IMR-90 (cell line): ENCODE measurements at regions not wholly inside any gene's neighbourhood (a gene's known extent, or its start where the extent isn't known, plus 50 kb on each side); places are given as distances from the start of the nearest gene placed in this dataset.

ENCODE experiments used
- ATAC-seq: fragments of 200-7000 bp; cut with Tn5 transposase; 2 replicates; pipeline ENCODE4 v1.9.1; 2020; ENCODE audit warnings: low read depth, mild to moderate bottlenecking, moderate library complexity
- BruUV-seq: library from RNA; stranded (reverse); fragments of 400-500 nt; replicated peaks from 2 replicates; lab custom pipeline; 2021; lab: Mats Ljungman, UMichigan
- CTCF ChIA-PET: fragments of 300-600 bp; formaldehyde crosslinking; extraction: SDS; loops from one replicate; lab custom pipeline; 2021; ENCODE audit warnings: antibody characterized with exemption; lab: Yijun Ruan, JAX
- POLR2A ChIA-PET: fragments of 300-600 bp; sonication (Branson Sonifier 250); formaldehyde crosslinking; loops from one replicate; lab custom pipeline; 2022; ENCODE audit warnings: antibody characterized with exemption; ENCODE audit not compliant: unreplicated experiment; lab: Charles Lee
- DNase-seq: peaks from one replicate; pipeline ENCODE4 v3.0.0; 2013
- H2AFZ ChIP-seq: replicated peaks from 2 replicates; pipeline ENCODE3; 2013; ENCODE audit warnings: low read length, mild to moderate bottlenecking; ENCODE audit not compliant: poor library complexity
- H2AK5ac ChIP-seq: 2 replicates; pipeline ENCODE4 v1.6.1; 2013; ENCODE audit warnings: low read depth, low read length, inconsistent platforms
- H2AK9ac ChIP-seq: replicated peaks from 2 replicates; pipeline ENCODE3; 2013; ENCODE audit warnings: mild to moderate bottlenecking, low read depth, low read length, moderate library complexity; ENCODE audit not compliant: poor library complexity
- H2BK120ac ChIP-seq: 2 replicates; pipeline ENCODE4 v1.6.1; 2013; ENCODE audit warnings: low read depth, low read length, inconsistent platforms
- H2BK15ac ChIP-seq: 3 replicates; pipeline ENCODE4 v1.6.1; 2013; ENCODE audit warnings: low read depth, low read length, inconsistent platforms
- H2BK20ac ChIP-seq: 2 replicates; pipeline ENCODE4 v1.6.1; 2013; ENCODE audit warnings: low read depth, mild to moderate bottlenecking, inconsistent platforms, low read length, moderate library complexity
- H2BK5ac ChIP-seq: 2 replicates; pipeline ENCODE4 v1.6.1; 2013; ENCODE audit warnings: mild to moderate bottlenecking, low read depth, low read length, inconsistent platforms; ENCODE audit not compliant: poor library complexity, severe bottlenecking
- H3K14ac ChIP-seq: replicated peaks from 2 replicates; pipeline ENCODE4 v1.6.1; 2013; ENCODE audit warnings: low read depth, low read length, inconsistent platforms
- H3K18ac ChIP-seq: 2 replicates; pipeline ENCODE4 v1.6.1; 2013; ENCODE audit warnings: low read depth, low read length, control low read depth
- H3K23ac ChIP-seq: 2 replicates; pipeline ENCODE4 v1.6.1; 2013; ENCODE audit warnings: low read depth, low read length, inconsistent platforms
- H3K27ac ChIP-seq: 2 replicates; pipeline ENCODE4 v1.5.1; 2013; ENCODE audit warnings: mild to moderate bottlenecking, control low read depth, low read length; ENCODE audit not compliant: insufficient read depth
- H3K27me3 ChIP-seq: 2 replicates; pipeline ENCODE4 v1.6.1; 2013; ENCODE audit warnings: low read length; ENCODE audit not compliant: control insufficient read depth, insufficient read depth
- H3K36me3 ChIP-seq: 2 replicates; pipeline ENCODE4 v1.6.1; 2013; ENCODE audit warnings: low read length, mixed read lengths; ENCODE audit not compliant: control insufficient read depth, insufficient read depth
- H3K4ac ChIP-seq: 2 replicates; pipeline ENCODE4 v1.6.1; 2013; ENCODE audit warnings: low read depth, low read length, inconsistent platforms
- H3K4me1 ChIP-seq: 2 replicates; pipeline ENCODE4 v1.6.1; 2013; ENCODE audit warnings: low read length, mixed read lengths; ENCODE audit not compliant: control insufficient read depth, insufficient read depth
- H3K4me2 ChIP-seq: 2 replicates; pipeline ENCODE4 v1.6.1; 2013; ENCODE audit warnings: low read depth, mild to moderate bottlenecking, control low read depth, low read length, moderate library complexity
- H3K4me3 ChIP-seq: 2 replicates; pipeline ENCODE4 v1.5.1; 2013; ENCODE audit warnings: low read depth, mild to moderate bottlenecking, control low read depth, low read length, moderate library complexity; ENCODE audit not compliant: insufficient read depth
- H3K56ac ChIP-seq: 2 replicates; pipeline ENCODE4 v1.6.1; 2013; ENCODE audit warnings: low read length, inconsistent platforms; ENCODE audit not compliant: insufficient read depth; ENCODE audit errors: extremely low read depth
- H3K79me1 ChIP-seq, 2 experiments: 2 replicates each; pipeline ENCODE4 v1.6.1; 2013; ENCODE audit warnings: low read length in 2 of 2, inconsistent platforms in 1 of 2, low read depth in 1 of 2
- H3K9ac ChIP-seq: 2 replicates; pipeline ENCODE4 v1.6.1; 2013; ENCODE audit warnings: low read depth, low read length, control low read depth
- H3K9me1 ChIP-seq: 2 replicates; pipeline ENCODE4 v1.6.1; 2013; ENCODE audit warnings: low read length, inconsistent platforms; ENCODE audit not compliant: insufficient read depth
- H3K9me3 ChIP-seq: 2 replicates; pipeline ENCODE4 v1.6.1; 2013; ENCODE audit warnings: low read length; ENCODE audit not compliant: control insufficient read depth, insufficient read depth
- H4K20me1 ChIP-seq: 2 replicates; pipeline ENCODE4 v1.6.1; 2013; ENCODE audit warnings: low read length, inconsistent platforms; ENCODE audit not compliant: insufficient read depth
- H4K5ac ChIP-seq: 2 replicates; pipeline ENCODE4 v1.6.1; 2013; ENCODE audit warnings: mild to moderate bottlenecking, low read depth, low read length, control low read depth
- H4K8ac ChIP-seq, 2 experiments: 2 replicates each; pipeline ENCODE4 v1.6.1; 2013; ENCODE audit warnings: low read depth in 2 of 2, low read length in 2 of 2, control low read depth in 1 of 2, inconsistent platforms in 1 of 2
- H4K91ac ChIP-seq: 2 replicates; pipeline ENCODE4 v1.6.1; 2013; ENCODE audit warnings: low read depth, low read length, inconsistent platforms; ENCODE audit not compliant: insufficient read depth
- BHLHE40 ChIP-seq: fragments of 150-350 bp; IDR thresholded peaks from 2 replicates; pipeline ENCODE4 v1.6.1; 2016; ENCODE audit warnings: mild to moderate bottlenecking, low read depth, low read length
- CHD1 ChIP-seq: IDR thresholded peaks from 2 replicates; pipeline ENCODE4 v1.6.1; 2012; ENCODE audit warnings: low read depth, low read length, improper control_type of control experiment
- FOS ChIP-seq: fragments of 150-350 bp; IDR thresholded peaks from 2 replicates; pipeline ENCODE4 v1.6.1; 2016; ENCODE audit warnings: low read depth, low read length
- MAFK ChIP-seq: IDR thresholded peaks from 2 replicates; pipeline ENCODE4 v1.6.1; 2012; ENCODE audit warnings: low read depth, low read length, improper control_type of control experiment
- MAZ ChIP-seq: IDR thresholded peaks from 2 replicates; pipeline ENCODE4 v1.6.1; 2012; ENCODE audit warnings: low read depth, mild to moderate bottlenecking, low read length, improper control_type of control experiment, moderate library complexity, borderline replicate concordance
- NFE2L2 ChIP-seq: fragments of 150-350 bp; IDR thresholded peaks from 2 replicates; pipeline ENCODE4 v1.6.1; 2016; ENCODE audit warnings: low read depth, mild to moderate bottlenecking, low read length
- POLR2A ChIP-seq: IDR thresholded peaks from 2 replicates; pipeline ENCODE4 v1.6.1; 2012; ENCODE audit warnings: mild to moderate bottlenecking, low read depth, low read length
- RAD21 ChIP-seq: IDR thresholded peaks from 2 replicates; pipeline ENCODE4 v1.6.1; 2012; ENCODE audit warnings: low read length, improper control_type of control experiment
- RCOR1 ChIP-seq: IDR thresholded peaks from 2 replicates; pipeline ENCODE4 v1.6.1; 2012; ENCODE audit warnings: mild to moderate bottlenecking, low read length, improper control_type of control experiment; ENCODE audit not compliant: insufficient replicate concordance
- RFX5 ChIP-seq: IDR thresholded peaks from 2 replicates; pipeline ENCODE4 v1.8.0; 2012; ENCODE audit warnings: low read depth, mild to moderate bottlenecking, low read length, moderate library complexity
- SMC3 ChIP-seq: fragments of 150-350 bp; IDR thresholded peaks from 2 replicates; pipeline ENCODE4 v1.6.1; 2016; ENCODE audit warnings: low read depth, mild to moderate bottlenecking, antibody characterized with exemption, low read length, moderate library complexity
- dilution Hi-C: fragments of 300-500 bp; cut with HindIII; formaldehyde crosslinking; loops from one replicate; pipeline ENCODE4 v1.14.3; 2018; ENCODE audit warnings: low sequenced_read_pairs; ENCODE audit not compliant: unreplicated experiment
- in situ Hi-C: fragments of 300-500 bp; cut with MboI; formaldehyde crosslinking; loops from 3 replicates; pipeline ENCODE4 v1.14.3; 2019; ENCODE audit warnings: low sequenced_read_pairs, inconsistent platforms, mixed read lengths
- intact Hi-C: fragments of 100-400 bp; cut with micrococcal nuclease; formaldehyde crosslinking; loops from 2 replicates; pipeline ENCODE4 v1.10.0; 2022
- TF ChIP-seq, protein P1 (sequence below): fragments of 150-350 bp; IDR thresholded peaks from 2 replicates; pipeline ENCODE4 v1.6.1; 2017; ENCODE audit warnings: mild to moderate bottlenecking, antibody characterized with exemption, low read length, low read depth
- TF ChIP-seq, protein P2 (sequence below): fragments of 150-350 bp; IDR thresholded peaks from 2 replicates; pipeline ENCODE4 v1.6.1; 2016; ENCODE audit warnings: low read depth, mild to moderate bottlenecking, low read length, moderate library complexity, borderline replicate concordance

DNA sequence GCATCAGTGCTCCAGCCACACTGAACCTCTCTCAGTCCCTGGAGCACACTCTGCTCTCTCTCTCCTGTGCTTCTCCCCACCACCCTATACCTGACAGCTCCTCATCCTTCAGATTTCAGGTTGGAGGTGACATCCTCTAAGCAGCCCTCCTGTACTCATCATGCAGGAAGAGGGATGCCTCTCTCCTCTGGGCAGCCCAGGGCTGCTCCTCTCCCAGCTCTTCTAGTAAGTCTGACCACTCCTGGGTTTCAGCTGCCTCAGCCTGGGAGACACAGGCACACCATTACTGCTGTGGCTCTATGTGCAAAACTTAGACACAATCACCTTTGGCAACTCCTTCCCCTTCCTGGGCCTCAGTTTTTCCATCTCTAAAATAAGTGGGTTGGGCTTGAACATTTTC, 232.4 kb upstream of the BRINP1 start:
- Histone ChIP-seq H3K23ac (no peak overlapping the region), H2BK5ac (no peak overlapping the region), H3K9me1 (no peaks in the 10 kb centered on the region), H3K27me3 (no peaks in the 10 kb centered on the region), H2BK120ac (no peak overlapping the region), H3K27ac (no peak overlapping the region), H2AFZ (no peak overlapping the region), H2BK15ac (no peak overlapping the region), H3K4me3 (no peak overlapping the region), H2AK9ac (no peak overlapping the region), H4K20me1 (no peaks in the 10 kb centered on the region), H3K4ac (no peak overlapping the region), H3K4me1 (no peaks in the 10 kb centered on the region), H3K36me3 (no peaks in the 10 kb centered on the region), H4K91ac (no peak overlapping the region), H4K5ac (no peak overlapping the region), H2AK5ac (no peak overlapping the region), H4K8ac (no peak overlapping the region), H3K79me1 (no peaks in the 10 kb centered on the region), H3K14ac (no peak overlapping the region), H3K18ac (no peak overlapping the region), H3K9me3 (peaks cover 20% of the 10 kb centered on the region), H2BK20ac (no peak overlapping the region), H3K56ac (no peak overlapping the region), H3K4me2 (no peak overlapping the region), H3K9ac (no peak overlapping the region)
- in situ Hi-C loops (no loop called here), intact Hi-C loops (no loop called here), dilution Hi-C loops (no loop called here)
- ATAC-seq (no peak), DNase-seq (no peak)
- ChIA-PET CTCF (no interaction called here), POLR2A (no interaction called here)
- TF ChIP-seq BHLHE40 (no peak), POLR2A (no peak), MAFK (no peak), MAZ (no peak), CHD1 (no peak), FOS (no peak), RCOR1 (no peak), RFX5 (no peak), SMC3 (no peak), NFE2L2 (no peak), RAD21 (no peak)
- TF ChIP-seq, protein P1, sequence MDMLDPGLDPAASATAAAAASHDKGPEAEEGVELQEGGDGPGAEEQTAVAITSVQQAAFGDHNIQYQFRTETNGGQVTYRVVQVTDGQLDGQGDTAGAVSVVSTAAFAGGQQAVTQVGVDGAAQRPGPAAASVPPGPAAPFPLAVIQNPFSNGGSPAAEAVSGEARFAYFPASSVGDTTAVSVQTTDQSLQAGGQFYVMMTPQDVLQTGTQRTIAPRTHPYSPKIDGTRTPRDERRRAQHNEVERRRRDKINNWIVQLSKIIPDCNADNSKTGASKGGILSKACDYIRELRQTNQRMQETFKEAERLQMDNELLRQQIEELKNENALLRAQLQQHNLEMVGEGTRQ = no peak
- TF ChIP-seq, protein P2, sequence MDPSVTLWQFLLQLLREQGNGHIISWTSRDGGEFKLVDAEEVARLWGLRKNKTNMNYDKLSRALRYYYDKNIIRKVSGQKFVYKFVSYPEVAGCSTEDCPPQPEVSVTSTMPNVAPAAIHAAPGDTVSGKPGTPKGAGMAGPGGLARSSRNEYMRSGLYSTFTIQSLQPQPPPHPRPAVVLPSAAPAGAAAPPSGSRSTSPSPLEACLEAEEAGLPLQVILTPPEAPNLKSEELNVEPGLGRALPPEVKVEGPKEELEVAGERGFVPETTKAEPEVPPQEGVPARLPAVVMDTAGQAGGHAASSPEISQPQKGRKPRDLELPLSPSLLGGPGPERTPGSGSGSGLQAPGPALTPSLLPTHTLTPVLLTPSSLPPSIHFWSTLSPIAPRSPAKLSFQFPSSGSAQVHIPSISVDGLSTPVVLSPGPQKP = no peak
- BruUV-seq = no TSS peak
